HG03575 (cell line): ENCODE measurements at regions not wholly inside any gene's neighbourhood (a gene's known extent, or its start where the extent isn't known, plus 50 kb on each side); places are given as distances from the start of the nearest gene placed in this dataset.

Source experiments
- ATAC-seq: cut with Tn5 transposase; IDR thresholded peaks from one replicate; pipeline ENCODE4 v1.9.1; 2021; ENCODE audit not compliant: unreplicated experiment, insufficient number of reproducible peaks, low FRiP score; ENCODE audit errors: extremely low read depth

- no peak for ATAC-seq
Measured at GRCh38 chr4:129600898-129601297, 504.9 kb downstream of the C4orf33 start.

GRCh38 chr4:129602447-129602846 lies 506.5 kb downstream of the C4orf33 start:
- ATAC-seq = no peak

GRCh38 chr4:129603241-129603931 lies 507.4 kb downstream of the C4orf33 start:
- ATAC-seq = no peak

- no peak for ATAC-seq
Measured at GRCh38 chr4:129604632-129605255, 508.8 kb downstream of the C4orf33 start.

GRCh38 chr4:129614611-129615010 lies 518.7 kb downstream of the C4orf33 start:
- ATAC-seq = no peak

GRCh38 chr4:129622566-129622965 lies 526.6 kb downstream of the C4orf33 start:
- no peak for ATAC-seq

- ATAC-seq = no peak
Measured at GRCh38 chr4:129623233-129623875, 527.4 kb downstream of the C4orf33 start.

GRCh38 chr4:129641179-129641578 lies 545.2 kb downstream of the C4orf33 start:
- no peak for ATAC-seq

- ATAC-seq = no peak
Measured at GRCh38 chr4:129645461-129645860, 549.5 kb downstream of the C4orf33 start.

GRCh38 chr4:129668092-129668491 lies 572.1 kb downstream of the C4orf33 start:
- ATAC-seq = no peak

GRCh38 chr4:129672941-129673340 lies 577.0 kb downstream of the C4orf33 start:
- no peak for ATAC-seq

GRCh38 chr4:129675036-129675435 lies 579.1 kb downstream of the C4orf33 start:
- ATAC-seq = no peak

- no peak for ATAC-seq
Measured at GRCh38 chr4:129676934-129677333, 581.0 kb downstream of the C4orf33 start.

GRCh38 chr4:129682586-129682985 lies 586.6 kb downstream of the C4orf33 start:
- ATAC-seq = no peak

- ATAC-seq = no peak
Measured at GRCh38 chr4:129707949-129708348, 612.0 kb downstream of the C4orf33 start.

GRCh38 chr4:129708784-129709183 lies 612.8 kb downstream of the C4orf33 start:
- no peak for ATAC-seq

- no peak for ATAC-seq
Measured at GRCh38 chr4:129738175-129738574, 642.2 kb downstream of the C4orf33 start.

GRCh38 chr4:129747756-129748155 lies 651.8 kb downstream of the C4orf33 start:
- no peak for ATAC-seq

- no peak for ATAC-seq
Measured at GRCh38 chr4:129748991-129749390, 653.0 kb downstream of the C4orf33 start.

- ATAC-seq = no peak
Measured at GRCh38 chr4:129751646-129752045, 655.7 kb downstream of the C4orf33 start.
